ENCODE measurements at regions not wholly inside any gene's neighbourhood (a gene's known extent, or its start where the extent isn't known, plus 50 kb on each side); places are given as distances from the start of the nearest gene placed in this dataset.
"Not testable (repeated sequence)": the region's sequence is repeated elsewhere in the genome, so short reads cannot be mapped to it uniquely, and the experiment has no call there.

DNA sequence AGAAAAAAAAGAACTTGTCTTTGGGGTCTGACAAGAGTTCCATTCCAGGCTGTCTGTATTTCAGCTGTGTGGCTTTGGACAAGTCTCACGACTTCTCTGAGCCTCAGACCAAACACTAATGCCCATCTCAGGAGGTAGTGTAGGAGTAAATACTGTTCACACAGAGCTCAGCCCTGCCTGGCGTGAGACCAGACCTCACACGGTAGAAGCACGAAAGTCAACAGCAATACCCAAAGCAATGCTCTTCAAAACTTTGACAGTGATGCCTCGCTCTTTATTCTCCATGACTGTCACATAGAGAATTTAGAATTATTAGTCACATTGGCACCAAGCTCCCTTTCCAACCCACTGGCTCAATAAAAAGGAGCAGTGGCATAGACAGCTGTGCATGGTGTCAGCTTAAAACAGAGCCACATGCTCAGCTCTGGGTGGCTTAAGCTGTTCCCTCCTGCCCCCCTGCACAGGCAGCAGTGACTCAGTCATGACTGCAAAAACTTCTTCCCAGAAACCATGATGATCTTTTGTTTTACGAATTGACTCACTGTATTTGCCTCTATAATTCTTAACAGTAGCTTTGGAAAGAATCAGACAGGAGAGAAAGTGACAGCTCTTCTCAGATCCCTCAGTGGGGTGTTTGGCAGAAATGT lies 74.0 kb upstream of the PHF21B start:
- H3K9me3 Mint-ChIP-seq (ENCODE audit: low read depth): peaks cover 4% of the 10 kb centered on the region
- ATAC-seq (peak; percentile 96), DNase-seq (peak; percentile 73)
- H3K4me1 Mint-ChIP-seq: peaks cover 22% of the 10 kb centered on the region
- ChIA-PET CTCF (interaction anchor here (0.5 to 2.7 kb wide), 4 partner anchors 12 to 265 kb away, joined by 3 to 9 read pairs (median 3); no protein-coding TSS in a partner anchor), POLR2A (interaction anchor here (0.9 to 1.1 kb wide), 3 partner anchors 12 to 81 kb away, joined by 3 to 6 read pairs (median 4); partner anchors contain the start of gene NUP50)
- peak overlapping the region; percentile 64 for H3K27ac Mint-ChIP-seq
- H3K36me3 Mint-ChIP-seq (ENCODE audit: low read depth): peaks cover 2% of the 10 kb centered on the region
- intact Hi-C loops (cut with DNase I, micrococcal nuclease): loop anchor here (1.0 to 5.0 kb wide), 5 partner anchors 19 to 396 kb away; no protein-coding TSS in a partner anchor
- H3K4me3 Mint-ChIP-seq: peak overlapping the region; percentile 26
- H3K27me3 Mint-ChIP-seq: peaks cover 34% of the 10 kb centered on the region

GRCh38 chr22:45084400-45084920 lies 74.7 kb upstream of the PHF21B start:
- ATAC-seq (no peak), DNase-seq (no peak)
- Mint-ChIP-seq H3K4me1 (peaks cover 22% of the 10 kb centered on the region), H3K27me3 (peaks cover 31% of the 10 kb centered on the region), H3K27ac (peak overlapping the region; percentile 64), H3K36me3 (ENCODE audit: low read depth) (peaks cover 2% of the 10 kb centered on the region), H3K4me3 (peak overlapping the region; percentile 26), H3K9me3 (ENCODE audit: low read depth) (peaks cover 4% of the 10 kb centered on the region)
- CTCF ChIA-PET: interaction anchor here (1.3 to 2.7 kb wide), 3 partner anchors 11 to 124 kb away, joined by 3 to 9 read pairs (median 3); no protein-coding TSS in a partner anchor
- intact Hi-C loops (cut with DNase I, micrococcal nuclease): loop anchor here (1.0 to 5.0 kb wide), 5 partner anchors 20 to 397 kb away; no protein-coding TSS in a partner anchor
- POLR2A ChIA-PET: interaction anchor here (0.9 to 1.1 kb wide), 3 partner anchors 11 to 81 kb away, joined by 3 to 6 read pairs (median 4); partner anchors contain the start of gene NUP50

GRCh38 chr22:45087802-45088201 lies 75.9 kb upstream of the NUP50 start:
- Mint-ChIP-seq H3K27ac (no peak overlapping the region), H3K4me3 (no peak overlapping the region), H3K9me3 (ENCODE audit: low read depth) (no peaks in the 10 kb centered on the region), H3K36me3 (ENCODE audit: low read depth) (no peaks in the 10 kb centered on the region), H3K4me1 (peaks cover 19% of the 10 kb centered on the region), H3K27me3 (peaks cover 16% of the 10 kb centered on the region)
- DNase-seq (no peak), ATAC-seq (no peak)
- ChIA-PET CTCF (interaction anchor here (0.6 kb wide), 1 partner anchor 581 kb away, joined by 4 read pairs; no protein-coding TSS in a partner anchor), POLR2A (no interaction called here)
- intact Hi-C loops (cut with DNase I, micrococcal nuclease): no loop called here

GRCh38 chr22:45088576-45088975 lies 75.1 kb upstream of the NUP50 start:
- Mint-ChIP-seq H3K36me3 (ENCODE audit: low read depth) (no peaks in the 10 kb centered on the region), H3K27me3 (peaks cover 12% of the 10 kb centered on the region), H3K9me3 (ENCODE audit: low read depth) (no peaks in the 10 kb centered on the region), H3K27ac (no peak overlapping the region), H3K4me1 (peaks cover 14% of the 10 kb centered on the region), H3K4me3 (no peak overlapping the region)
- DNase-seq (no peak), ATAC-seq (no peak)
- intact Hi-C loops (cut with DNase I, micrococcal nuclease): no loop called here
- CTCF ChIA-PET: no interaction called here
- POLR2A ChIA-PET: no interaction called here

DNA sequence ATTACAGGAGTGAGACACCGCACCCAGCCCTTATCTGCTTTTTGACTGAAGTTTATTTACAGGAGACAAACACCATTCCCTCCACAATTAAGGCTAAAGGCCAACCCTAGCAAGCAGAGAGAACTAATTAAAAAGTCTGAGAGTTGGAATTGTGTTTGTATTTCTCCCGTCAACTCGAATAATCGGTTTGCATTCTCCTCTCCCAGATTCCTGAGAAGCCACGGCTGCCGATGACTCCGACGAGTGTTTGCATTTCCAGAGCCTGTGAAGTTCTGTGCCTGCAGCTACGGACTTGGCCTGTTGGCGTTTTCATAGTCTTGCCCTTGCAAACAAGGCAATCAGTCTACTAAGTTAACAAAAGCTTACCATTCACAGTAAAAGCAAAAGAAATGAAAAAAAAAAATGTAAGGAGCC lies 73.2 kb upstream of the NUP50 start:
- ChIA-PET CTCF (no interaction called here), POLR2A (no interaction called here)
- no peak overlapping the region for H3K27ac Mint-ChIP-seq
- H3K4me3 Mint-ChIP-seq: no peak overlapping the region
- H3K9me3 Mint-ChIP-seq (ENCODE audit: low read depth): no peaks in the 10 kb centered on the region
- DNase-seq (no peak), ATAC-seq (no peak)
- no peaks in the 10 kb centered on the region for H3K4me1 Mint-ChIP-seq
- intact Hi-C loops (cut with DNase I, micrococcal nuclease): no loop called here
- H3K27me3 Mint-ChIP-seq: peaks cover 8% of the 10 kb centered on the region
- H3K36me3 Mint-ChIP-seq (ENCODE audit: low read depth): no peaks in the 10 kb centered on the region

GRCh38 chr22:45091254-45091854 lies 72.4 kb upstream of the NUP50 start:
- Mint-ChIP-seq H3K9me3 (ENCODE audit: low read depth) (no peaks in the 10 kb centered on the region), H3K27me3 (peaks cover 8% of the 10 kb centered on the region), H3K4me1 (peaks cover under 1% of the 10 kb centered on the region), H3K4me3 (no peak overlapping the region), H3K27ac (no peak overlapping the region), H3K36me3 (ENCODE audit: low read depth) (no peaks in the 10 kb centered on the region)
- CTCF ChIA-PET: no interaction called here
- no peak for DNase-seq
- POLR2A ChIA-PET: no interaction called here
- no peak for ATAC-seq
- intact Hi-C loops (cut with DNase I, micrococcal nuclease): no loop called here

GRCh38 chr22:45091875-45092274 lies 71.8 kb upstream of the NUP50 start:
- H3K4me3 Mint-ChIP-seq; CTCF ChIA-PET; ATAC-seq; H3K36me3 Mint-ChIP-seq (ENCODE audit: low read depth); POLR2A ChIA-PET; H3K27me3 Mint-ChIP-seq; H3K9me3 Mint-ChIP-seq (ENCODE audit: low read depth); DNase-seq; H3K4me1 Mint-ChIP-seq; intact Hi-C loops (cut with DNase I, micrococcal nuclease); H3K27ac Mint-ChIP-seq: not testable (repeated sequence)

DNA sequence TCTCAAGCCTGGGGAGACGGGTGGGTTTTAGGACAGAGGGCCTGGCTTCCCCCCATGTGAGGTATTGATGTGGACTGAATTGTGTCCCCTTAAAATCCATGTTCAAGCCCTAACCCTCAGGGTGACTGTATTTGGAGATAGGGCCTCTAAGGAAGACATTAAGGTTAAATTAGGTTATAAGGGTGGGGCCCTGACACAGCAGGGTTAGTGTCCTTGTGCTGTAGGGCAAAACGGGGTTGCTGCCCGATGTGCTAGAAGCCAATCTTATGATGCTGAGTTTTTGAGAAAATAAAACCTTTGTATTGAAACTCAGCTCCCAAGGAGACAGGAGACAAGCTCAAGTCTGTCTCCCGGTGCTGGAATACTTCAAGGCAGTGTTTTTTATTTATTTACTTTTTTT lies 71.1 kb upstream of the NUP50 start:
- no peak overlapping the region for H3K27ac Mint-ChIP-seq
- H3K4me3 Mint-ChIP-seq: no peak overlapping the region
- peaks cover 2% of the 10 kb centered on the region for H3K4me1 Mint-ChIP-seq
- DNase-seq (no peak), ATAC-seq (no peak)
- peaks cover 14% of the 10 kb centered on the region for H3K27me3 Mint-ChIP-seq
- no peaks in the 10 kb centered on the region for H3K9me3 Mint-ChIP-seq (ENCODE audit: low read depth)
- H3K36me3 Mint-ChIP-seq (ENCODE audit: low read depth): no peaks in the 10 kb centered on the region
- ChIA-PET POLR2A (no interaction called here), CTCF (no interaction called here)
- intact Hi-C loops (cut with DNase I, micrococcal nuclease): no loop called here

DNA sequence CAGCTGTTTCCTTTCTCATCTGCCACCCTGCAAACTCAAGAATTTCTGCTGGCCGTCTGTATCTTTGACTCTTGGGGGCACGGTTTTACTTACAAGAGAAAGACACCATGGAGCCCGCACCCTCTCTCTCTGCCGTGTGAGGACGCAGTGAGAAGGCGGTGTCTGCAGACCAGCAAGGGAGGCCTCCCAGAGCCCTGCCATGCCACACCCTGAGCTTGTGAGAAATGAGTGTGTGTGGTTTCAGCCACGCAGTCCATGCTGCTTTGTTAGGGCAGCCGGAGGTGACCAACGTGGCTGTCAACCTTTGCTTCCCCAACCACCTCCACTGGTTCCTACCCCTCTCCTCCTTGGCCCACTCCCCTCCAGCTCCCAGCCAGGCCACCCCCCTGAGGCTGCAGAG lies 70.1 kb upstream of the NUP50 start:
- Mint-ChIP-seq H3K36me3 (ENCODE audit: low read depth) (no peaks in the 10 kb centered on the region), H3K27me3 (peaks cover 18% of the 10 kb centered on the region), H3K27ac (no peak overlapping the region), H3K4me1 (peaks cover 5% of the 10 kb centered on the region), H3K4me3 (no peak overlapping the region), H3K9me3 (ENCODE audit: low read depth) (no peaks in the 10 kb centered on the region)
- ChIA-PET POLR2A (no interaction called here), CTCF (no interaction called here)
- intact Hi-C loops (cut with DNase I, micrococcal nuclease): no loop called here
- no peak for DNase-seq
- ATAC-seq: no peak

GRCh38 chr22:45094081-45094720 lies 69.5 kb upstream of the NUP50 start:
- no peak overlapping the region for H3K4me3 Mint-ChIP-seq
- no peaks in the 10 kb centered on the region for H3K36me3 Mint-ChIP-seq (ENCODE audit: low read depth)
- no peaks in the 10 kb centered on the region for H3K9me3 Mint-ChIP-seq (ENCODE audit: low read depth)
- POLR2A ChIA-PET: no interaction called here
- CTCF ChIA-PET: interaction anchor here (0.6 to 2.6 kb wide), 2 partner anchors 10 to 13 kb away, joined by 3 to 9 read pairs; no protein-coding TSS in a partner anchor
- peaks cover 18% of the 10 kb centered on the region for H3K27me3 Mint-ChIP-seq
- ATAC-seq (no peak), DNase-seq (no peak)
- intact Hi-C loops (cut with DNase I, micrococcal nuclease): no loop called here
- H3K27ac Mint-ChIP-seq: no peak overlapping the region
- peaks cover 5% of the 10 kb centered on the region for H3K4me1 Mint-ChIP-seq

- intact Hi-C loops (cut with DNase I, micrococcal nuclease): loop anchor here in 1 of 2 experiments (5.0 kb wide), 1 partner anchor 118 kb away; no protein-coding TSS in a partner anchor
- no peak for ATAC-seq
- CTCF ChIA-PET: interaction anchor here (0.6 to 2.6 kb wide), 4 partner anchors 10 to 274 kb away, joined by 3 to 9 read pairs (median 4); no protein-coding TSS in a partner anchor
- Mint-ChIP-seq H3K27me3 (peaks cover 21% of the 10 kb centered on the region), H3K4me3 (no peak overlapping the region), H3K27ac (no peak overlapping the region), H3K36me3 (ENCODE audit: low read depth) (no peaks in the 10 kb centered on the region), H3K9me3 (ENCODE audit: low read depth) (no peaks in the 10 kb centered on the region), H3K4me1 (peaks cover 5% of the 10 kb centered on the region)
- no peak for DNase-seq
- POLR2A ChIA-PET: no interaction called here
Measured at GRCh38 chr22:45094825-45095224, 68.9 kb upstream of the NUP50 start.
